ENCODE measurements at regions not wholly inside any gene's neighbourhood (a gene's known extent, or its start where the extent isn't known, plus 50 kb on each side); places are given as distances from the start of the nearest gene placed in this dataset.
"Not testable (repeated sequence)": the region's sequence is repeated elsewhere in the genome, so short reads cannot be mapped to it uniquely, and the experiment has no call there.

- intact Hi-C loops (cut with micrococcal nuclease; ENCODE audit: unreplicated experiment): no loop called here
- DNase-seq: peak in 1 of 2 experiments; percentile 4
- Histone ChIP-seq H3K4me1 (no peaks in the 10 kb centered on the region; the same call in none of the 2 replicates), H3K4me3 (ENCODE audit: low read depth, low read length) (no peak overlapping the region), H3K9me3 (no peaks in the 10 kb centered on the region), H3K27me3 (replicated peaks; ENCODE audit: control insufficient read depth, insufficient read depth, low read length) (no peaks in the 10 kb centered on the region), H3K36me3 (ENCODE audit: control insufficient read depth, insufficient read depth, low read length) (no peaks in the 10 kb centered on the region)
- TF ChIP-seq CTCF (IDR thresholded peaks at IDR 0.05; ENCODE audit: insufficient read depth in 1 of 2, low read depth in 1 of 2, low read length in 1 of 2, severe bottlenecking in 1 of 2, unreplicated experiment in 1 of 2): no peak
- POLR2A ChIA-PET: no interaction called here
- H3K9me3 Mint-ChIP-seq (ENCODE audit: unreplicated experiment): peaks cover 33% of the 10 kb centered on the region
- H3K27ac Mint-ChIP-seq (ENCODE audit: unreplicated experiment): no peak overlapping the region
- CTCF ChIA-PET: no interaction called here
- no peaks in the 10 kb centered on the region for H3K27me3 Mint-ChIP-seq (ENCODE audit: insufficient read depth, unreplicated experiment)
- H3K36me3 Mint-ChIP-seq (ENCODE audit: insufficient read depth, unreplicated experiment): no peaks in the 10 kb centered on the region
- H3K4me3 Mint-ChIP-seq (ENCODE audit: unreplicated experiment): no peak overlapping the region
- BruUV-seq (replicated peaks): no TSS peak
- H3K4me1 Mint-ChIP-seq (ENCODE audit: low read depth, unreplicated experiment): peaks cover 21% of the 10 kb centered on the region
Observed at GRCh38 chr3:30476368-30477084, 129.9 kb upstream of the TGFBR2 start.

GRCh38 chr3:30477149-30477921 lies 129.1 kb upstream of the TGFBR2 start:
- DNase-seq: no peak
- TF ChIP-seq CTCF (IDR thresholded peaks at IDR 0.05; ENCODE audit: insufficient read depth in 1 of 2, low read depth in 1 of 2, low read length in 1 of 2, severe bottlenecking in 1 of 2, unreplicated experiment in 1 of 2): no peak
- no peaks in the 10 kb centered on the region for H3K27me3 ChIP-seq (replicated peaks; ENCODE audit: control insufficient read depth, insufficient read depth, low read length)
- no peak overlapping the region for H3K4me3 ChIP-seq (ENCODE audit: low read depth, low read length)
- no TSS peak for BruUV-seq (replicated peaks)
- CTCF ChIA-PET: no interaction called here
- no peaks in the 10 kb centered on the region for H3K36me3 ChIP-seq (ENCODE audit: control insufficient read depth, insufficient read depth, low read length)
- Mint-ChIP-seq H3K27me3 (ENCODE audit: insufficient read depth, unreplicated experiment) (no peaks in the 10 kb centered on the region), H3K9me3 (ENCODE audit: unreplicated experiment) (peaks cover 33% of the 10 kb centered on the region), H3K36me3 (ENCODE audit: insufficient read depth, unreplicated experiment) (no peaks in the 10 kb centered on the region), H3K27ac (ENCODE audit: unreplicated experiment) (no peak overlapping the region), H3K4me1 (ENCODE audit: low read depth, unreplicated experiment) (peaks cover 21% of the 10 kb centered on the region), H3K4me3 (ENCODE audit: unreplicated experiment) (no peak overlapping the region)
- H3K9me3 ChIP-seq: no peaks in the 10 kb centered on the region
- POLR2A ChIA-PET: interaction anchor here (0.9 kb wide), 1 partner anchor 20 kb away, joined by 4 read pairs; no protein-coding TSS in a partner anchor
- intact Hi-C loops (cut with micrococcal nuclease; ENCODE audit: unreplicated experiment): no loop called here
- no peaks in the 10 kb centered on the region; the same call in 1 of the 2 replicates for H3K4me1 ChIP-seq

- H3K4me3 Mint-ChIP-seq (ENCODE audit: unreplicated experiment); H3K36me3 ChIP-seq (ENCODE audit: control insufficient read depth, insufficient read depth, low read length); CTCF ChIA-PET; H3K36me3 Mint-ChIP-seq (ENCODE audit: insufficient read depth, unreplicated experiment); H3K27me3 ChIP-seq (replicated peaks; ENCODE audit: control insufficient read depth, insufficient read depth, low read length); DNase-seq; H3K27me3 Mint-ChIP-seq (ENCODE audit: insufficient read depth, unreplicated experiment); H3K9me3 ChIP-seq; H3K4me3 ChIP-seq (ENCODE audit: low read depth, low read length); intact Hi-C loops (cut with micrococcal nuclease; ENCODE audit: unreplicated experiment); POLR2A ChIA-PET; H3K4me1 ChIP-seq; BruUV-seq (replicated peaks): not testable (repeated sequence)
- Mint-ChIP-seq H3K9me3 (ENCODE audit: unreplicated experiment) (peaks cover 19% of the 10 kb centered on the region), H3K27ac (ENCODE audit: unreplicated experiment) (peak overlapping the region; percentile 30), H3K4me1 (ENCODE audit: low read depth, unreplicated experiment) (peaks cover 21% of the 10 kb centered on the region)
Observed at GRCh38 chr3:30479737-30480136, 126.7 kb upstream of the TGFBR2 start.

GRCh38 chr3:30480156-30480555 lies 126.2 kb upstream of the TGFBR2 start:
- H3K4me1 ChIP-seq; CTCF ChIA-PET; H3K27me3 ChIP-seq (replicated peaks; ENCODE audit: control insufficient read depth, insufficient read depth, low read length); H3K27ac Mint-ChIP-seq (ENCODE audit: unreplicated experiment); H3K27me3 Mint-ChIP-seq (ENCODE audit: insufficient read depth, unreplicated experiment); H3K4me3 ChIP-seq (ENCODE audit: low read depth, low read length); intact Hi-C loops (cut with micrococcal nuclease; ENCODE audit: unreplicated experiment); H3K36me3 ChIP-seq (ENCODE audit: control insufficient read depth, insufficient read depth, low read length); H3K9me3 ChIP-seq; BruUV-seq (replicated peaks); DNase-seq; H3K36me3 Mint-ChIP-seq (ENCODE audit: insufficient read depth, unreplicated experiment); POLR2A ChIA-PET; H3K4me3 Mint-ChIP-seq (ENCODE audit: unreplicated experiment): not testable (repeated sequence)
- H3K9me3 Mint-ChIP-seq (ENCODE audit: unreplicated experiment): peaks cover 16% of the 10 kb centered on the region
- peaks cover 19% of the 10 kb centered on the region for H3K4me1 Mint-ChIP-seq (ENCODE audit: low read depth, unreplicated experiment)

Measured in Caco-2 (cell line).